Chondrocyte (in vitro differentiated cells): ENCODE measurements at regions not wholly inside any gene's neighbourhood (a gene's known extent, or its start where the extent isn't known, plus 50 kb on each side); places are given as distances from the start of the nearest gene placed in this dataset.

Experiments used
- DNase-seq: peaks from one replicate; pipeline ENCODE4 v3.0.0; 2021; ENCODE audit warnings: mixed read lengths, low spot score
- H3K27ac Mint-ChIP-seq: one replicate; pipeline ENCODE4 v1.8.0; 2021; ENCODE audit warnings: mild to moderate bottlenecking, moderate library complexity, mixed read lengths; ENCODE audit not compliant: unreplicated experiment
- H3K27me3 Mint-ChIP-seq: 2 replicates; pipeline ENCODE4 v1.8.0; 2021; ENCODE audit warnings: low read depth, mixed read lengths
- H3K36me3 Mint-ChIP-seq: 2 replicates; pipeline ENCODE4 v1.8.0; 2021; ENCODE audit warnings: low read depth, mixed read lengths
- H3K4me1 Mint-ChIP-seq: 2 replicates; pipeline ENCODE4 v1.8.0; 2021; ENCODE audit warnings: low read depth, mild to moderate bottlenecking, mixed read lengths
- H3K4me3 Mint-ChIP-seq: one replicate; pipeline ENCODE4 v1.8.0; 2021; ENCODE audit warnings: mild to moderate bottlenecking, moderate library complexity, mixed read lengths; ENCODE audit not compliant: unreplicated experiment
- H3K9me3 Mint-ChIP-seq: 2 replicates; pipeline ENCODE4 v1.8.0; 2021; ENCODE audit warnings: low read depth, mixed read lengths
- TF ChIP-seq, protein P1 (sequence below): fragments of 200-600 bp; sonication (generic); IDR thresholded peaks from 2 replicates; pipeline ENCODE4 v1.5.0; 2021; ENCODE audit warnings: antibody characterized with exemption, mild to moderate bottlenecking, moderate library complexity

DNA sequence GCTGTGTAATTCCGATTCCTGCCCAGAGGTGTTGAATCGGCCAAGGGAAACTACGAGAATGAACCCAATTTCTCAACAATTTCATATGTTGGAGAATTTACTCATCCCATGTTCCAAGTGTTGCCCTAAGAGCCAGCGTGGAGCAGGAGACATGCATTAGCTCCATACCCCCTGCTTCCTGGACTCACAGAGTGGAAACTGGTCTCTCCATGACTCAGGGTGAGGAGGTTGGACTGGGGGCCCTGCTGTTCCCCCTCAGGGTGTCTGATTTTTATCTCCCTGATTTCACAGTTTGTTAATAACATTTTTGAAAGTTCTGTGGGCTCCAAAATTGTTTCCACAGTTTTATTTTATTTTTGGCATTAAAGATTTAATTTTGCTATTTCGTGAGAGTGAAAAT, 183.0 kb upstream of the SFRP2 start:
- DNase-seq: no peak
- H3K9me3 Mint-ChIP-seq: peaks cover 20% of the 10 kb centered on the region
- H3K4me1 Mint-ChIP-seq: peaks cover 20% of the 10 kb centered on the region
- H3K36me3 Mint-ChIP-seq: peaks cover 8% of the 10 kb centered on the region
- H3K4me3 Mint-ChIP-seq: no peak overlapping the region
- no peaks in the 10 kb centered on the region for H3K27me3 Mint-ChIP-seq
- H3K27ac Mint-ChIP-seq: no peak overlapping the region
- TF ChIP-seq, protein P1, sequence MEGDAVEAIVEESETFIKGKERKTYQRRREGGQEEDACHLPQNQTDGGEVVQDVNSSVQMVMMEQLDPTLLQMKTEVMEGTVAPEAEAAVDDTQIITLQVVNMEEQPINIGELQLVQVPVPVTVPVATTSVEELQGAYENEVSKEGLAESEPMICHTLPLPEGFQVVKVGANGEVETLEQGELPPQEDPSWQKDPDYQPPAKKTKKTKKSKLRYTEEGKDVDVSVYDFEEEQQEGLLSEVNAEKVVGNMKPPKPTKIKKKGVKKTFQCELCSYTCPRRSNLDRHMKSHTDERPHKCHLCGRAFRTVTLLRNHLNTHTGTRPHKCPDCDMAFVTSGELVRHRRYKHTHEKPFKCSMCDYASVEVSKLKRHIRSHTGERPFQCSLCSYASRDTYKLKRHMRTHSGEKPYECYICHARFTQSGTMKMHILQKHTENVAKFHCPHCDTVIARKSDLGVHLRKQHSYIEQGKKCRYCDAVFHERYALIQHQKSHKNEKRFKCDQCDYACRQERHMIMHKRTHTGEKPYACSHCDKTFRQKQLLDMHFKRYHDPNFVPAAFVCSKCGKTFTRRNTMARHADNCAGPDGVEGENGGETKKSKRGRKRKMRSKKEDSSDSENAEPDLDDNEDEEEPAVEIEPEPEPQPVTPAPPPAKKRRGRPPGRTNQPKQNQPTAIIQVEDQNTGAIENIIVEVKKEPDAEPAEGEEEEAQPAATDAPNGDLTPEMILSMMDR: no peak

- Mint-ChIP-seq H3K4me1 (peaks cover 8% of the 10 kb centered on the region), H3K27ac (no peak overlapping the region), H3K4me3 (no peak overlapping the region), H3K9me3 (peaks cover 11% of the 10 kb centered on the region), H3K36me3 (peaks cover 4% of the 10 kb centered on the region), H3K27me3 (no peaks in the 10 kb centered on the region)
- DNase-seq: no peak
- TF ChIP-seq, protein P1: no peak
Measured at GRCh38 chr4:153970169-153970568, 181.3 kb upstream of the SFRP2 start.

GRCh38 chr4:153969542-153969941, 180.7 kb upstream of the SFRP2 start:
- Mint-ChIP-seq H3K4me1 (peaks cover 8% of the 10 kb centered on the region), H3K4me3 (no peak overlapping the region), H3K9me3 (peaks cover 7% of the 10 kb centered on the region), H3K36me3 (peaks cover 4% of the 10 kb centered on the region), H3K27me3 (no peaks in the 10 kb centered on the region), H3K27ac (no peak overlapping the region)
- no peak for DNase-seq
- TF ChIP-seq, protein P1: no peak

- Mint-ChIP-seq H3K27ac (no peak overlapping the region), H3K4me3 (no peak overlapping the region), H3K36me3 (peaks cover under 1% of the 10 kb centered on the region), H3K4me1 (peaks cover 15% of the 10 kb centered on the region), H3K27me3 (no peaks in the 10 kb centered on the region), H3K9me3 (no peaks in the 10 kb centered on the region)
- TF ChIP-seq, protein P1: no peak
- no peak for DNase-seq
Measured at GRCh38 chr4:153966641-153967040, 177.8 kb upstream of the SFRP2 start.

DNA sequence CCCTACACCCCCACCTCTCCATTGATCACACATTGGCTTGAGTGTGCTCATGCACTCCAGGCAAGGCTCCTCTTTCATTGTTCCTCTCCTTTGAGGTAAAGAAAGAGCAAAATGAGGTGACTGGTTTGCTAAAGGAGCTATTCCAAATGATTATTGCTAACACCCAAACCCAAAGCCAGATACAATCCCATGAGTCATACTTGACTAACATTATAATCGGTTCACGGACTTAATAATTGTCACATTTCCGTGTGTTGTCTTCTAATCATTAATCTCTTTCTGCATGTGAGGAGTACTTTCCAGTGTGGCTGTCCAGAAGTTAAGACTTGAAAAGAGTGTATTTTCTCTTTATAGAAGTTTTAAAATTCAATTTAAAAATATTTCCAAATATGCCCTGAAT, 174.3 kb upstream of the SFRP2 start:
- Mint-ChIP-seq H3K36me3 (peaks cover 3% of the 10 kb centered on the region), H3K4me1 (peaks cover 7% of the 10 kb centered on the region), H3K4me3 (no peak overlapping the region), H3K9me3 (peaks cover 7% of the 10 kb centered on the region), H3K27me3 (no peaks in the 10 kb centered on the region), H3K27ac (no peak overlapping the region)
- DNase-seq: no peak
- TF ChIP-seq, protein P1: no peak
